Neuron (in vitro differentiated cells): ENCODE measurements at regions not wholly inside any gene's neighbourhood (a gene's known extent, or its start where the extent isn't known, plus 50 kb on each side); places are given as distances from the start of the nearest gene placed in this dataset.

Experiments used
- H2AFZ ChIP-seq: one replicate; pipeline ENCODE4 v1.6.1; 2013; ENCODE audit warnings: low read depth, mild to moderate bottlenecking, inconsistent platforms, low read length, moderate library complexity
- H3K27me3 ChIP-seq: one replicate; pipeline ENCODE4 v1.6.1; 2013; ENCODE audit warnings: low read length; ENCODE audit not compliant: insufficient read depth
- H3K36me3 ChIP-seq: one replicate; pipeline ENCODE4 v1.6.1; 2013; ENCODE audit warnings: low read length; ENCODE audit not compliant: insufficient read depth
- H3K4me1 ChIP-seq: one replicate; pipeline ENCODE4 v1.6.1; 2013; ENCODE audit warnings: low read length; ENCODE audit not compliant: insufficient read depth
- H3K4me3 ChIP-seq: 2 replicates; pipeline ENCODE4 v1.5.1; 2013; ENCODE audit warnings: mild to moderate bottlenecking, low read length, moderate library complexity
- H3K9me3 ChIP-seq: one replicate; pipeline ENCODE4 v1.6.1; 2013; ENCODE audit warnings: low read length

DNA sequence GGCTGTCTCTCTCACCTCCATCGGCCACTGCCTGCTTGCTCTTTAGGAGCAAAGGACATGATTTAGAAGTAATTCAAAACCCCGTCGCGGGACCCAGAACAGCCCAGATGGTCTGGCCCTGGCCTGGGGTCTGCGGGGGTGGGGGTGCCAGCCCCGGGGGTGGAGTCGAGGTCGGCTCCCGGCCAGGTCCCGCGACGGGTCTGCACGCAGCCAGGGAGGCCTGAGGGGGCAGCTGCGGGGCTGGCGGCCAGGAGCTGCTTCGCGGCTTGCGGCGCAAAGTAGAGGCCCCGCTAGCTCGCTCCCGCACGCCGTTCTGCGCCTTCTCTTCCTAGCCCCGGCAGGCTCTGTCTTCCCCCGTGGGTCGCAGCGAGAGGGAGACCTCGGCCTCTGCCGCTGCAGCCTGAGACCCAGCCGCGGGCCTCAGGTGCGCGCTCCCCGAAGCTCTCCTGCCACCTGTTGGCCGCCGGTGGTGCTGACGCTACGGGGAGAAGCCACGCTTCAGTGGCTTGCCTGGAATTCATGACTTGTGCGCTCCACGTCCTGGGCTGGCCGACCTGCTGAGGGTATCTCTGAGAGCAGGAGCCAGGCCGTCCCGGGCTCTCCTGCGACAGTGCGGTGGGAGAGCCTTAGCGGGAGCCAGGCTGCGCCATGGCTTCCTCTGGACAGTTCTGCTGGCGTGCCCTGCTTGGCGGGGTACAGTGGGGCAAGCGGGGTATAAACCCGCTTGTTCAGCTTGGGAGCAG is 157.2 kb upstream of the PITX1 start:
- peak overlapping the region; percentile 38 for H3K4me3 ChIP-seq
- peak overlapping the region; percentile 75 for H2AFZ ChIP-seq
- H3K27me3 ChIP-seq, result peaks cover 64% of the 10 kb centered on the region
- no peaks in the 10 kb centered on the region for H3K36me3 ChIP-seq
- H3K4me1 ChIP-seq, result peaks cover 6% of the 10 kb centered on the region
- H3K9me3 ChIP-seq, result no peaks in the 10 kb centered on the region

- Histone ChIP-seq H3K4me3 (peak overlapping the region; percentile 38), H3K27me3 (peaks cover 64% of the 10 kb centered on the region), H3K36me3 (no peaks in the 10 kb centered on the region), H3K4me1 (peaks cover 10% of the 10 kb centered on the region), H2AFZ (peak overlapping the region; percentile 75), H3K9me3 (no peaks in the 10 kb centered on the region)
Observed at GRCh38 chr5:135190416-135191083, 156.5 kb upstream of the PITX1 start.

DNA sequence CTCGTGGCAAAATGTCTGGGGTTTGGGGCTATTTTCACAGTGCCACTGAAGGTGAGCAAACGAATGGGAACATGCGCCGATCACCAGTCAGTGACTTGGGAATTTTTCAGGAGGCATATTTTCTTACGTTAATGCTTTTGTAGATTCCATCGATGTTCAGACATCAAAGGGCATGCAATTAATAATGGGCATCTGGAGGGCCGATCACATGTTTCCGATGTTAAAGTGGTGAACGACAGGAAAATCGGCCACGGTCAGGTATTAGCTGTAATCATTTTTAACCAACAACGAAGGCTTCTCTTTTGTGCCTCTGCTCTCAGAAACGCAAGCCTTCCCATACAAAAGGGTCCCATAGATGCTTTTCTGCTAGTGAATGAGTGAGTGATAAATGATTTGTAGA is 155.0 kb upstream of the PITX1 start:
- H3K27me3 ChIP-seq, result peaks cover 58% of the 10 kb centered on the region
- no peak overlapping the region for H2AFZ ChIP-seq

GRCh38 chr5:135188233-135188914 is 154.3 kb upstream of the PITX1 start:
- H3K27me3 ChIP-seq, result peaks cover 52% of the 10 kb centered on the region

More for the DNA sequence above, 155.0 kb upstream of the PITX1 start:
- H3K9me3 ChIP-seq, result no peaks in the 10 kb centered on the region
- no peaks in the 10 kb centered on the region for H3K36me3 ChIP-seq
- peaks cover 12% of the 10 kb centered on the region for H3K4me1 ChIP-seq
- H3K4me3 ChIP-seq, result no peak overlapping the region

GRCh38 chr5:135186662-135187522 is 152.9 kb upstream of the PITX1 start:
- Histone ChIP-seq H3K4me1 (peaks cover 12% of the 10 kb centered on the region), H3K9me3 (no peaks in the 10 kb centered on the region), H2AFZ (no peak overlapping the region), H3K36me3 (no peaks in the 10 kb centered on the region), H3K4me3 (no peak overlapping the region), H3K27me3 (peaks cover 39% of the 10 kb centered on the region)

More at GRCh38 chr5:135188233-135188914, 154.3 kb upstream of the PITX1 start:
- Histone ChIP-seq H2AFZ (no peak overlapping the region), H3K4me1 (peaks cover 12% of the 10 kb centered on the region), H3K36me3 (no peaks in the 10 kb centered on the region), H3K9me3 (no peaks in the 10 kb centered on the region), H3K4me3 (no peak overlapping the region)

GRCh38 chr5:135185481-135186065 is 151.5 kb upstream of the PITX1 start:
- Histone ChIP-seq H3K9me3 (no peaks in the 10 kb centered on the region), H3K4me3 (no peak overlapping the region), H3K27me3 (peaks cover 28% of the 10 kb centered on the region), H3K36me3 (no peaks in the 10 kb centered on the region), H3K4me1 (peaks cover 6% of the 10 kb centered on the region), H2AFZ (no peak overlapping the region)

DNA sequence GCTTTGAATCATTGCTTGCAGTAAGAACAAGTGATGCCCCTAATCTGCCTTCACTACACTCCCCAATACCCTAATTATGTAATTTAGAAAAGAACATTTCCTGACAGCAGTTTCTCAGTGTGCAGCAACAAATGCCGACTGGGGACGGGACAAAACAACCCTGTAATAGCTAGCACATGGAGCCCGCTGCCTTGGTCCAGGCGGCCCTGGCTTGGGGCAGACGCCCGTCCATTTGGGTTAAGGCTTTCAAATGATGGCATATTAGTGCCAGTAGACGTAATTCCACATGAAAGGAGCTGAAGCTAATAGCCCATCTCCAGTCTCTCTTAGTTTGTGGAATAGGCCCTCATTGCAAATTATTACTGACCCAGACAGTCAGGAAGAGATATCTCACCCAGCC is 150.6 kb upstream of the PITX1 start:
- Histone ChIP-seq H2AFZ (no peak overlapping the region), H3K9me3 (no peaks in the 10 kb centered on the region), H3K27me3 (peaks cover 22% of the 10 kb centered on the region), H3K4me1 (peaks cover 6% of the 10 kb centered on the region), H3K36me3 (no peaks in the 10 kb centered on the region), H3K4me3 (no peak overlapping the region)

DNA sequence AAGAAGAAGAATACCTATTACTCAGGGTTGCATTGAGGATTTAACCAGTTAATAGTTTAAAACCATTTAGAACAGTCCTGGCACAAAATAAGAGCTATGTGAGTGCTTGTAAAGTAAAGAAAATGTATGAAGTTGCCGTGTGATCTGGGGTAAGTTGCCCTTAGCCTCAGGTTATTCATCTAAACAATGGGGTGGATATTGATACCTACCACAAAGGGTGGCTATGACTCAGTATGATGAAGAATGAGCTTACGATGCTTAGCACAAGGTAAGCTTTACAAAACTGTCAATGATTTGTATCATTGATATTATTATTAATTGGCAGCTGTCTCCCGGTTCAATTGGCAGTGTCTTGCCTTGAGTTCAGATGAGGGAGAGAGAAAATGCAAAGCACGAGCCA is 149.4 kb upstream of the PITX1 start:
- H3K9me3 ChIP-seq, result no peaks in the 10 kb centered on the region
- no peak overlapping the region for H2AFZ ChIP-seq
- H3K36me3 ChIP-seq, result no peaks in the 10 kb centered on the region
- H3K27me3 ChIP-seq, result peaks cover 13% of the 10 kb centered on the region
- H3K4me3 ChIP-seq, result no peak overlapping the region
- H3K4me1 ChIP-seq, result peaks cover 6% of the 10 kb centered on the region

DNA sequence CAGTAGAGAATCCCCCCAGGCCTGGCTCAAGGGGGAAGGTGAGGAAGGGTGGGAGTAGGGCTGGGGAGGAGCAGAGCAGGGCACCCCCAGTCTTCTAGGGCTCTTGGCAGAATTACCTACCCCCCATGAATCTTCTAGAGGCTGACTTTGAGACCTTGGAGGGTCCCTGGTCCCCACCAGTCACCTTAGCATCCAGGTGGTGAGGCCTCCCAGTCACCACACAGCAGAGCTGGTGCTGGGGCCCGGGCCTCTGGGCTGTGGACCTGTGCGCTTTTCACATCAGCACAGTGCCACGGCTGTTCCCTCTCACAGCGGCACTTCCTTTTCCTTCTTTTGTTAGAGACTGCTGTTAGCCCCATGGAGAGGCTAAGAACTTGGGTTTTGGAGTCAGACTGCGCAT is 148.6 kb upstream of the PITX1 start:
- no peak overlapping the region for H3K4me3 ChIP-seq
- peaks cover 13% of the 10 kb centered on the region for H3K27me3 ChIP-seq
- no peaks in the 10 kb centered on the region for H3K36me3 ChIP-seq
- peaks cover 6% of the 10 kb centered on the region for H3K4me1 ChIP-seq
- H3K9me3 ChIP-seq, result no peaks in the 10 kb centered on the region
- no peak overlapping the region for H2AFZ ChIP-seq

- no peak overlapping the region for H3K4me3 ChIP-seq
- no peaks in the 10 kb centered on the region for H3K9me3 ChIP-seq
- no peaks in the 10 kb centered on the region for H3K36me3 ChIP-seq
- peaks cover 6% of the 10 kb centered on the region for H3K4me1 ChIP-seq
- H3K27me3 ChIP-seq, result peaks cover 6% of the 10 kb centered on the region
- no peak overlapping the region for H2AFZ ChIP-seq
Observed at GRCh38 chr5:135181653-135182052, 147.6 kb upstream of the PITX1 start.

DNA sequence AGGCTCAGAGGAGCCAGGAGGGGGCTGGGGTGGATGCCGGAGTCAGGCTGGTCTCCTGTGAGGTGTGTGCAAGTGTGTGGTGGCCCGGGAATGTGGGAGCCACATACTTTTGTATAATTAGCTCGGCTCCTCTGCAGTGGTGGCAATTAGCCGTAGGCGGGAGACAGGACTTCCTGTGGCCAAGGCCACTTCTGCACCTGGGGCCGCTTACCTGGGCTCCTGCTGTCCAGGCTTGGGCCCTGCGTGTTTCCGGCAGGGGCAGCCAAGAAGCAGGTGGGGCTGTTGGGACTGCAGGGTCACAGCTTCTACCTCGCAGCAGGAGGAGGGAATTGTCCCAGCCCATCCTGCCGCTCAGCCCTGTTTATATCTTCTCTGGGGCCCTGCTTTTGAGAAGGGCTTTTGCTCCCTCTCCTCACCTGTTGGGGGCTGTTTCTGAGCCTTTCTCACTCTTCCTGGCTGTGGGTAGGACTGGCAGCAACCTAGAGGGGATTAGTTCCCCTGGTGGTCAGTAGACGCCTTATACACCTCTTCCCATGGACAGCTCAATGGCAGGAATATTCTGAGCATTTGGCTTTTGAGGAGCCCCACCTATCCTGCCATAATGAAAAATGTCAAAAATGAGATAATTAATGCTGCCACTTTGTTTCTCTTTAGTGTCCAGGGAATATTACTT is 145.4 kb upstream of the PITX1 start:
- Histone ChIP-seq H3K9me3 (no peaks in the 10 kb centered on the region), H3K4me1 (no peaks in the 10 kb centered on the region), H3K36me3 (no peaks in the 10 kb centered on the region), H2AFZ (no peak overlapping the region), H3K4me3 (no peak overlapping the region), H3K27me3 (peaks cover 2% of the 10 kb centered on the region)
